ENCODE measurements at regions not wholly inside any gene's neighbourhood (a gene's known extent, or its start where the extent isn't known, plus 50 kb on each side); places are given as distances from the start of the nearest gene placed in this dataset.
"Not testable (repeated sequence)": the region's sequence is repeated elsewhere in the genome, so short reads cannot be mapped to it uniquely, and the experiment has no call there.

GRCh38 chr1:9441451-9442133 lies 97.7 kb upstream of the SLC25A33 start:
- no peak for DNase-seq (ENCODE audit: low spot score)

DNA sequence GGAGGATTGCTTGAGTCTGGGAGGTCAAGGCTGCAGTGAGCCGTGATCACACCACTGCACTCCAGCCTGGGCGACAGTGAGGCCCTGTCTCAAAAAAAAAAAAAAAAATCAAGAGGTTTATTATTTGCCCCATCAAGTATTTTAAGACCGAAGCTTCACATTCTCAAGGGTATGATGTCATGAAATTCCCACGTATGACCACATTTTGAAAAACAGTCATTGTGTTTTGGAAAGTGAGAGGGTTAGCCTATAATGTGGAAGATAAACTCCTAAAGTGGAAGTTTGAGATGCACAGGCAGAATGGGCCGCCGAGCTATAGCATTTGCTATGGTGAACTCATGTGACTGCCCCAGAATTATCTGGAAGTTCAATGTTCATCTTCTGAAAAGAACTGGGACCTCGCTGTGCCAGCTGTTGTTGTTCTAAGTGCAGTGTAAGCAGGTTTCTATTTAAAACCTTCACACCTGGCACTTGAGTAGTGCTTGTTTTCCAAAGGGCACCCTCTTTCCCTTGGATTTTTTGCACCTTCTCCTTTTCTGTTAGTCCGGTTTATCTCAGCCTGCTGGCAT lies 96.9 kb upstream of the SLC25A33 start:
- no peak for DNase-seq (ENCODE audit: low spot score)

DNA sequence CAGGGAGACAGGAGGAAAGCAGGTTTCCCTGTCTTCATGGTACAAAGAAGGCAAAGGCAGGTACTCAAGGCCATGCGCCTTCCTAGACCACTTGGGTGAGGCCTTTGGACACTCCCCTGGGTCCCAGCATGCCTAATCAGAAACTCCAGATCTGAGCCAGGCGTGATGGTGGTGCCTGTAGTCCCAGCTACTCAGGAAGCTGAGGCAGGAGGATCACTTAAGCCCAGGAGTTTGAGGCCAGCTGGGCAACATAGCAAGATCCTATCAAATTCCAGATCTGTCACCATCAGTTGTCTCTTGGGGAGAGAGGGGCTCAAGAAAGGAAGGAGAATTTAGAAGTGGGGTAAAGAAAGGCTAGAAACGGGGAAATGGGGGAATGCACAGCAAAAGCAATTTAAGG lies 96.3 kb upstream of the SLC25A33 start:
- no peak for DNase-seq (ENCODE audit: low spot score)

GRCh38 chr1:9443913-9444445 lies 95.3 kb upstream of the SLC25A33 start:
- no peak for DNase-seq (ENCODE audit: low spot score)

DNA sequence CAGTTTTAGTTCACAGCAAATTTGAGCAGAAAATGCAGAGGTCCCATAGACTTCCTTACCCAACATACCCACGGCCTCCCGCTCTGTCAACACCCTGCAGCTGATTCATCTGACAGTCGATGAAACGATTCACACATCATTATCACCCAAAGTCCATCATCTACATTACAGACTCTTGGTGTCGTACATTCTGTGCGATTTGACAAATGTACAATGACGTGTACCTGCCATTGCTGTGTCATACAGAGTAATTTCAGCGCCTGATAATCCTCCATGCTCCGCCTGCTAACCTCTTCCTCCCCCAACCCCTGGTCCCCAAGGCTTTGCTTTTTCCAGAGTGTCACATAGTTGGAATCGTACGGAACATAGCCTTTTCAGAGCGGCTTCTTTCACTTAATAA lies 94.7 kb upstream of the SLC25A33 start:
- no peak for DNase-seq (ENCODE audit: low spot score)

GRCh38 chr1:9445081-9445480 lies 94.2 kb upstream of the SLC25A33 start:
- DNase-seq (ENCODE audit: low spot score), result not testable (repeated sequence)

GRCh38 chr1:9447215-9447960 lies 91.9 kb upstream of the SLC25A33 start:
- DNase-seq (ENCODE audit: low spot score), result no peak

DNA sequence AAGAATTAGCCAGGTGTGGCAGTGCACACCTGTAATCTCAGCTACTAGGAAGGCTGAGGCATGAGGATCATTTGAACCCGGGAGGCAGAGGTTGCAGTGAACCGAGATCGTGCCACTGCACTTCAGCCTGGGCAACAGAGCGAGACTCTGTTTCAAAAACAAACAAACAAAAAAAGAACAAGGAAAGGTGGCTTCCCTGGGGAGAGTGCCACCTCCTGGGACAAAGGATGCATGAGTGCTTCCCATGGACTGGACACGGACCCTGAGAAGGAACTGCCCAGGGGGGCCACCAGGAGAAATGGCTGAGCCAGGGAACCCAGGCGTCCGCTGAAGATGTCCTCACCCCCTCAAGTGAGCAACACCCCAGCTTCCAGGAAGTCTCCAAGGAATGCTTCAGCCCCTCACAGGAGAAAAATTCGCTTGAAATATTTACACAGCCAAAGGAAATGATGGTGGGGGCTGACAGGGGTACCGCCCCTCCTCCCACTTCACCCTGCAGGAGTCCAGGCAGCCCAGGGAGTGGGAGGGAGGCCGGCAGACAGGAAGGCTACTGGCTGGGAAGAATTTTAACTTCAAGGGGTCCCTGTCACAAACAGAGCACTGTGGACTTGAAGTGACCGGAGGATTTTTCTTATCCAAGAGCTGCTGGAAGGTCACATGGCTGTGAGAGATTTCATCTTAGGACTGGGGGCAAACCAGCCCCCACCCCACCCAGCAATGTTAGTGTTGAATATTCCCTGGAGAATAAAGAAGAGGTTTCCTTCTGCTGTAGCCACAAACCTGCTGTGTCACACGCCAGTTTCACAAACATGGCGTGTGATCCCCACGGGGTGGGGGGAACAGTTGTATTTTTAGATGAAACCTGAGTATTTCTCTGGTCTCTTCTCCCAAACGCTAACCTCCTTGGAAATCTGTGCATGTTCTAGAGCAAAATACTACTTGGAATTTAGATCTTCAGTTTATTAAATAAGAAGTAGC lies 90.8 kb upstream of the SLC25A33 start:
- DNase-seq (ENCODE audit: low spot score), result no peak

- DNase-seq (ENCODE audit: low spot score), result no peak
These were observed 90.1 kb upstream of the SLC25A33 start for GRCh38 chr1:9449110-9449627.

DNA sequence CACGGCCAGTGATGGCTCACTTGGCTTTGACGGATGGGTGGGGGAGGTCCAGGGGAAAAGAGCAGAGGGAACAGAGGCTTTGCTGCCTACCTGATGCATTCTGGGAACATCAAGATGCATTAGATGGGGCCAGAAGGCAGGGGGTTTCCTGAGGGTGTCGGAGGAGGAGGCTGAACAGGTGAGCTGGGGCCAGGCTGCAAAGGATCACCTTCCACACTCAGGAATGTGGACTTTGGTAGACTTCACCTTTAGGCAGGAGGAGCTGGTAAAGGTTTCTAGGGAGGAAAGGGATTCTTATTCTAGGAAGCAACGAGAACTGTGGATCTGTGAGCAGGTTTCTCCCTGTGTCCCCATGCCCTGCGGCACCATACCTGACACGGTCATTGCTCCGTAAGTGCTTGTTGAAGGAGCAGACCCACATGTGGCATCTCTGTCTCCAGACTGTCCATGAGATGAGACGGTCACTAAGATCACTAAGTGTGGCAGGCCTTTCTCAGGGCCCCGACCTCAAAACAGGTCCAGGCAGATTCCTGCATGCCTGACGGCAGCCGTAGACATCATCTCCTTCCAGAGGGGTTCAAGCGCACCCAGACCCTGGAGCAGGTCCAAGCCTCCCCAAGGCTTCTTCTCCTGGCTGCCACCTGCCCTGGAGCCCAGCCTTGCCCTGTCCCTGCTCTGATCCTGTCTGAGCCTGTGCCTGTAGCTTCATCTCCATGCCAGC lies 89.1 kb upstream of the SLC25A33 start:
- DNase-seq (ENCODE audit: low spot score), result no peak

DNA sequence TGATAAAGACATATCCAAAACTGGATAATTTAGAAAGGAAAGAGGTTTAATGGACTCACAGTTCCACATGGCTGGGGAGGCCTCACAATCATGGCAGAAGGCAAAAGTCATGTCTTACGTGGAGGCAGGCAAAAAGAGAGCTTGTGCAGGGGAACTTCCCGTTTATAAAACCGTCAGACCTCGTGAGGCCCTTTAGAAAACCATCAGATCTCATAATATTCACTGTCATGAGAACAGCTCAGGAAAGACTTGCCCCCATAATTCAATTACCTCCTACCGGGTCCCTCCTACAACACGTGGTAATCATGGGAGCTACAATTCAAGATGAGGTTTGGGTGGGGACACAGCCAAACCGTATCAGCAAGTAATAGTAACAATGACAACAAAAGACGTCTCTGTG lies 88.2 kb upstream of the SLC25A33 start:
- no peak for DNase-seq (ENCODE audit: low spot score)

DNA sequence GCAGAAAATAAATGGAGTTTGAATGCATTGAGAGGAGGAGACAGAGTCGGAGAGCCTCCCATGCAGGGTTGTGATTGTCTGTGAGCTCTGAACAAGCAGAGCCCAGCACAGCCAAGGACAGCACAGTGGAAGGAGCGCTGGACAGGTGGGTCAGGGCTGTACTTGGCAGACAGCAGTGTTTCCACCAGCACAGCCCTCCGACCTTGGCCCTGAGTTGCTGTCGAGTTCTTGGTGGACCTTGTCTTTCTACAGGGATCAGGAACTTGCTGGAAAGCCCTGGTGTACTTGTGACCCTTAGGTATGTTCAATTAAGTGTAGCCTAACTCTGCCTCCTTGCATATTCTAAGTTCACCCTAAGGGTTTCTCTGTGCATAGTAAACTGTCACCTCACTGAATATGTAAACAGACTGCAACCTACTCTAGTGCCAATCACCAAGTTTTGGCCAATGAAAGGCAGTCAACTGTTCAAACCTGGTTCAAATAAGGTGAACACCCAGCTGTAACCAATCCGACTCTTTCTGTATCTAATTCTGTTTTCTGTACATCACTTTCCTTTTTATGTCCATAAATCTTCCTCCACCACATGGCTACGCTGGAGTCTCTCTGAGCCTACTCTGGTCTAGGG lies 86.6 kb upstream of the SLC25A33 start:
- DNase-seq (ENCODE audit: low spot score), result no peak

- DNase-seq (ENCODE audit: low spot score), result no peak
These were observed 85.9 kb upstream of the SLC25A33 start for GRCh38 chr1:9453375-9453774.

DNA sequence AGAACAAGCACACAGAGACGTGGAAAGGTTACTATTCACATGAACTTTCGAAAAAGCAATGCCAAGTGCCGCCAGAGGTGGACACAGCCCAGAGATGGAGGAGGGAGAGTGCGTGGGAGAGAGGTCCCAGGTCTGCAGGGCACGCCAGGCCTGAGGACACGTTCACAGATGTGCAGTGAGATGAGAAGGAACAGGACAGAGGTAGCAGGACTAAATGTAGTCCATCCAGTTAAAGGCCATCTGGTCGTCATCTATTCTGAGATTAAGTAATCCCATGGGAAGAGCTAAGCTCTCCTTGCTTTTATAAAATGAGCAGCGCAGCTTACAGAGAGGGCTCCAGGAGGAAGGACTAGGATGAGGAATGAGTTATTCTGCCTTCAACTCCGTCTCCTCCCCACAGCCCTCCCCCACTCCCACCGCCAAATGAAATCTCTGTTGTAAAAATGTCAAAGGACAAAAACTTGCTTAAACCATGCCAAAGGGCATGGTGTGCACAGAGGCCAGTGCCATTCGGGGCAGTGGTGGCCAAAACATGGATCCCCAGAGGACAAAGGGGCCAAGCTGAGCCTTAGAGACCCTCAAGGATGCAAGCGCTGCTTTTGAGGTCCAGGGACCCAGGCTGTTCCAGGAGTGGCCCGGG lies 85.4 kb upstream of the SLC25A33 start:
- no peak for DNase-seq (ENCODE audit: low spot score)

DNA sequence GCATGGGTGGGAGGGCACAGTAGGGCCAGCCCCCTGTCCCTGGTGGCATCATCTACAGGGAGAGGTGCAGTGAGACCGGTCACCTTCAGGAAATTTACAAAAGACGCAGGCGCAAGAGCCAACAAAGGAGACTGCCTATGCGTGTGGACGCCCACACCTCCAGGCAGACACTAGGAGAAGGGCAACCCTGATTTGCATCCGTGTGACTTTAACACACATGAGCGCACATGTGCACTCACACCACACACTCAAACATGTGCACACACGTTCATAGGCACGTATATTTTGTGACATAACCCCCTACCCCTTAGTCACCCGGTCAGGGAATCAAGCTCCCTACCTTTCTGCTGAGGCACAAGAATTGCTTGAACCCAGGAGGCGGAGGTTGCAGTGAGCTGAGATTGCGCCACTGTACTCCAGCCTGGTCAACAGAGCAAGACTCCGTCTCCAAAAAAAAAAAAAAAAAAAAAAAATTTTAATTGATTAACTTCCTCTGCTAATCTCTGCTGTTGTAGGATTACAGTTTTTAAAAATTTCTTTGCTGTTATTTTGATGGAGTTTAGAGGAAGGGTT lies 84.7 kb upstream of the SLC25A33 start:
- no peak for DNase-seq (ENCODE audit: low spot score)

DNA sequence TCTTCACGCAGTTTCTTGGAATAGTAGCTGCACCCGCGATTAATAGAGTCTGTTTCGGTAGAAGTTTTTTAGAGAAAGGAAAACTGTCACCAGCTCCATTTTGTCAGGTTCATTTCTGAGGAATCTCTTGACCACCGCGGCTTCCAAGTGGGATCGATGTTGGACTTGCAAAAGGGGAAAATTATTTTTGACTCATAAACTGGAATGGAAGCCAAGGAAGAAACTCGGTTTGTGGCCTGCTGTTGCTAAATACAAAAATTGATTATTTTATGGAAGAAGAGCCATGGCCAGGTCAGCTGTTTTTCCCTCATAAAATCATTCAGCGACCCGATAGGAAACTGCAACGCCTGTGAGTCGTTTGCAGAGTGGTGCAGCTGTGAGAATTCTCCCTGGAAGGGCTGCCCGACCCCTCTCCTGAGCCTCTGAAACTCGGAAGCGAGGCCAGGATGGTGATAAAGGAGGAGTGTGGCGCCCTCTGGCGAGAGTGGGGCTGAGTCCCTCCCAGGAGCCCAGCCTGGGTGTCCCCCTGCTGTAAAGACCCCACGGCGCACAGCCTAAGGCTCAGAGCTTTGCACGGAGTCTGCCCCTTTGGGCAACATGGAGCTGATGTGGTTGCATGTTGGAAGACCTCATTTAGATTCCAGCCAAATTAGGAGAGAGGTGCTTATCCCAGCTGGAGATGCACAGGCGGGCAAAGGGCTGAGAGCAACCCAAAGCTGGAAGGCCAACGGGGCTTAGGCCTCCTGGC lies 83.6 kb upstream of the SLC25A33 start:
- DNase-seq (ENCODE audit: low spot score), result peak; percentile 83

- DNase-seq (ENCODE audit: low spot score), result no peak
These were observed 82.4 kb upstream of the SLC25A33 start for GRCh38 chr1:9456833-9457232.

- no peak for DNase-seq (ENCODE audit: low spot score)
These were observed 79.4 kb upstream of the SLC25A33 start for GRCh38 chr1:9459816-9460407.

GRCh38 chr1:9465640-9466039 lies 73.6 kb upstream of the SLC25A33 start:
- DNase-seq (ENCODE audit: low spot score), result no peak

Data from germinal center (tissue), 1 donor.